ENCODE measurements at regions not wholly inside any gene's neighbourhood (a gene's known extent, or its start where the extent isn't known, plus 50 kb on each side); places are given as distances from the start of the nearest gene placed in this dataset.

DNA sequence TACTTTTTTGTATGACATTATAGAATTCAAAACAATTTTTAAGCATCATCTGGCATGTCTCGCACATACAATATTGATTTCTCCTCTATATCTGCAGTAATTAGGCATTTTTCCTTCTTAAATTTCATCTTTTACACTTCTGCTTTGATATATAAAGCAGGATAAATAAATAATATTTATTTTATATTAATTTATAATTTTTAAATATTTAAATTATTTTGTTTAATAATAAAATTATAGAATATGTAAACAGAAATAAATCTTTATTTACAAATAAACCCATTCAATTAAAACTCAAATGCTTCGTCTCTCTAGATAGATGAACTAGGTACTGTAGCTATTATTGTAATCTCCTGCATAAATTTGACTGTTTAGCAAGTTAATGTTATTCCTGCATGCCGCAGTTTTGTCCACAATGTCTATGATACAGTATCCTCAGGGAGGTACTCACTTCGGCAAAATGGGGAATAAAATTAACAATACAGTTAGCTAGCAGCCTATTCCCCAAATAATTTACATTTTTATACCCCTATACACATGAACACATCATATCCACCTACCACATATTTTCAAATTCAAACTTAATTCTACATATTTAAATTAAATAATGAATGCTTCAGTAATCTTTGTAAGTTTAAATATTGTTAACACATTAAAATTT is 473.6 kb upstream of the SLC10A2 start:
- DNase-seq (no peak), ATAC-seq (no peak)
- no peaks in the 10 kb centered on the region for H3K27me3 Mint-ChIP-seq
- H3K4me3 Mint-ChIP-seq: no peak overlapping the region
- peaks cover 19 to 24% of the 10 kb centered on the region in 2 donors for H3K9me3 Mint-ChIP-seq
- no peak overlapping the region for H3K27ac Mint-ChIP-seq
- no peaks in the 10 kb centered on the region for H3K4me1 Mint-ChIP-seq

DNA sequence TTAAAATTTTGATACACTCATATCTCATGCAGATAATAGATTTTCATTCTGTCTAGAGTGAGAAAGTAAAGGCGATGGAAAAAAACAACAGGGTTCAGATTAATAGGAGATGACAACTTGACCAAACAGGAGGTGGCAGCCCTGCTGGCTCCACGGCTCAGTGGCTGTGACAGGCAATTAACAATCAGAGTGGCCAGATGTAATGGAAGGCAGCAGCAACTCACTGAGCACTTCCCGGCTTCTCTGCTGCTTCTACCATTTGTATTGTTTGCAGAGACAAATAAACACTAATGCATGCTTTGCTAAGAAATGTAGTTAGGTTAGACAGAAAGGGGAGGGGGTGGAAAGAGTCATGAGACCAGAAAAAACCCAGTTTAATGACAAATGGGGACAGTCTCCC is 473.0 kb upstream of the SLC10A2 start:
- ATAC-seq: no peak
- no peak for DNase-seq
- H3K27me3 Mint-ChIP-seq: no peaks in the 10 kb centered on the region
- no peaks in the 10 kb centered on the region for H3K4me1 Mint-ChIP-seq
- H3K4me3 Mint-ChIP-seq: no peak overlapping the region
- peaks cover 15 to 18% of the 10 kb centered on the region in 2 donors for H3K9me3 Mint-ChIP-seq
- H3K27ac Mint-ChIP-seq: no peak overlapping the region

DNA sequence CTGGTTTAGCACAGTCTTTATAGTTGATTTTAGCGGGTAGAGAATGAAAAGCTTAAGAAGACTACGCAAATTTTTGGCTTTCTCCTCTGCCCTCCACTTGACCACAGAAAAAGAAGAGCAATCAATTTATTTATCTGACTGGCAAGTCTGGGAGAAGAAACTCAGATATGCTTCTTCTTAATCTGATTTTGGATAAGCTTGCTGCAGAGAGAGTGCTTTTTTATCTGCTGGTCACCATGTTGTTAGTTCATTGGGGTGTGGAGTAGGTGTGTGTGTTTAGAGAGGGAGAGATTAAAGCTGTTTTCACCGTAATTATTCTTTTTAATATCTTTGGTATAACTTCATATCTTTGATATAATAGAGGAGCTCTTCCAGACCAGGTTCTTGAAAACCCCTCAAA is 471.4 kb upstream of the SLC10A2 start:
- DNase-seq (no peak), ATAC-seq (no peak)
- Mint-ChIP-seq H3K27ac (no peak overlapping the region), H3K9me3 (peaks cover 3 to 12% of the 10 kb centered on the region in 2 donors), H3K4me1 (no peaks in the 10 kb centered on the region), H3K27me3 (no peaks in the 10 kb centered on the region), H3K4me3 (no peak overlapping the region)

DNA sequence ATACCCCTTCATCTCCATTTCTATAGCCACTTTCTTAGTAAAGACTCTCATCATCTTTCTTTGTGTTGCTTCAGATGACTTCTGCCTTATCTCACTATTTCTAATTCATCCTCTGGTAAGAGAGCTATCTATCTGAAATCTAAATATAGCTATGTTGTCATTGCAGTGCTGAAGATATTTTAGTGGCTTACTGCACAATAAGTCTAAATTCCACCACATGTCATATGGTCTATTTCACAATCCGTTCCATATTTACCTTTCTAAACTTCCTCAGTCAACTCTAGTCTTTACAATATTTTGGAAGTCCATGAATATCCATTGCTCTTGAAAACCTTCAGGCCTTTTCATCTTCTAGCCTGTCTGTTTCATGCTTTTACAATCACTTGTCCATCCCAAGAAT is 465.1 kb upstream of the SLC10A2 start:
- Mint-ChIP-seq H3K9me3 (peaks cover 0 to 5% of the 10 kb centered on the region in 2 donors), H3K27ac (no peak overlapping the region), H3K4me1 (no peaks in the 10 kb centered on the region), H3K27me3 (no peaks in the 10 kb centered on the region), H3K4me3 (no peak overlapping the region)
- DNase-seq (no peak), ATAC-seq (no peak)

DNA sequence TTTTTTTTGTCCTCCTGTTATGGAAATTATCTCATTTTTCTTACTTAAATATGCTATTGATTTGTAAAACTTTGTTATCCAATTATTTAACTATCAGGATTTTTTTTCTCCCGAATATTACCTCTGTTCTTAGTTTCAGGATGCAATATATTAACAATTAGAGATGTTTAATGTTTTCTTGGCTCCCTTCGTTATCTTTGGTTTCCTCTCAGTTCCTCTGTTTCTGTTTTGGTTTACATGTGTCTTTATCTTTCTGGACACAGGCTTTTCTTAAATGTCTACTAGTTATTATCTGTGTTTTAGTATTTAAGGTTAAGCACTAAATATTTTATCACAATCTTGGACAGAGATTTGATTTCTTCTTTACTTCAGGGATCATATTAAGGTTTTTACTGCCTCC is 462.2 kb upstream of the SLC10A2 start:
- ATAC-seq (no peak), DNase-seq (no peak)
- Mint-ChIP-seq H3K27ac (no peak overlapping the region), H3K4me3 (no peak overlapping the region), H3K4me1 (no peaks in the 10 kb centered on the region), H3K27me3 (no peaks in the 10 kb centered on the region), H3K9me3 (peaks cover 0 to 4% of the 10 kb centered on the region in 2 donors)

DNA sequence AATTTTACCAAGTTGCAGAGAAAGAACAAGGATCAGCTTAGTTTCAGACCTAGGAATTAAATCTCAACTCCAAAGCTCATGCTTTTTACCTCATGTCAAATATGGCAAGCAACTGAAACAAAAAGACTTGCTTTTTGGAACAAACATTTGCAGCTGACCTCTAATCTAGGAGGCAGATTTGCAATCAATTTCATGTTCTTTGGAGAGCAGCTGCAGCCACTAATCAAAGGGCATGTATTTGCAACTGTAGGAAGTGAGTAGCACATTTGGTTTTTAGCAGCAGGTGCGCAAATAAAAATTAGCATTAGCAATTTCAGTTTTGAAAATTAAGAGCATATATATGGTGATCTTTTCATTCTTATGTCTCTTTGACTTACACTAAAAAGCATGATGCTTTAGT is 459.3 kb upstream of the SLC10A2 start:
- DNase-seq: no peak
- no peak overlapping the region for H3K4me3 Mint-ChIP-seq
- no peak for ATAC-seq
- H3K9me3 Mint-ChIP-seq: no peaks in the 10 kb centered on the region
- no peaks in the 10 kb centered on the region for H3K4me1 Mint-ChIP-seq
- no peaks in the 10 kb centered on the region for H3K27me3 Mint-ChIP-seq
- H3K27ac Mint-ChIP-seq: no peak overlapping the region

DNA sequence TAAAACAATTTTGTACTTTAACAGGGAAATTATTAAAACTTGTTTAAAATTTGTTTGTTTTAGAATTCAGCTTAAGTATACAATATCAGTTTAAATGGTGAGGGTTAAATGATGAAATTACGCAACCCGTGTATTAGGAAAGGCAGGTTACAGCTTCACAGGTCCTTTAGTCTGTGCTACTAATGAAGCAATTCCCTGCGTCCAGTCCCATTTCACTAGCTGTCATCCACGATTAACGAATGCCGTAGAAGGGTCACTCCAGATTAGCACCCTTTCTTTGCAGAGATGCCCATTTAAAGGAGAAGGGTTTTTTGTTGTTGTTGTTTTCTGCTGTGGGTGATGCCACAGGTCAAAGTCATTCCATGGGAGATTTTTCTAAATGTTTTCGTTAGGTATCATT is 457.6 kb upstream of the SLC10A2 start:
- DNase-seq: no peak
- Mint-ChIP-seq H3K4me3 (no peak overlapping the region), H3K4me1 (no peaks in the 10 kb centered on the region), H3K9me3 (no peaks in the 10 kb centered on the region), H3K27me3 (no peaks in the 10 kb centered on the region), H3K27ac (no peak overlapping the region)
- no peak for ATAC-seq

DNA sequence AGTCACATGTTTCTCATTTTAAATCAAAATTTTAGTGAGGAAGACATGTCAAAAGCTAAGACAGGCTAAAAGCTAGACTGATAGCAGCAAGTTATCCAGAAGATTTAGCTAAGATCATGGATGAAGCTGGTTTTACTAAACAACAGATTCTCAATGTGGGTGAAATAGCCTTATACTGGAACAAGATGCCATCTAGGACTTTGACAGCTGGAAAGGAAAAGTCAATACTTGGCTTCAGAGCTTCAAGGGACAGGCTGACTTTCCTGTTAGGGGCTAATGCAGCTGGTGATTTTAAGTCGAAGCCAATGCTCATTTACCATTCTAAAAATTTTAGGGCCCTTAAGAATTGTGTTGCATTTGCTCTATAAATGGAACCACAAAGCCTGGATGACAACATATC is 455.3 kb upstream of the SLC10A2 start:
- no peak for ATAC-seq
- Mint-ChIP-seq H3K27ac (no peak overlapping the region), H3K4me3 (no peak overlapping the region), H3K4me1 (no peaks in the 10 kb centered on the region), H3K27me3 (no peaks in the 10 kb centered on the region), H3K9me3 (no peaks in the 10 kb centered on the region)
- DNase-seq: no peak

DNA sequence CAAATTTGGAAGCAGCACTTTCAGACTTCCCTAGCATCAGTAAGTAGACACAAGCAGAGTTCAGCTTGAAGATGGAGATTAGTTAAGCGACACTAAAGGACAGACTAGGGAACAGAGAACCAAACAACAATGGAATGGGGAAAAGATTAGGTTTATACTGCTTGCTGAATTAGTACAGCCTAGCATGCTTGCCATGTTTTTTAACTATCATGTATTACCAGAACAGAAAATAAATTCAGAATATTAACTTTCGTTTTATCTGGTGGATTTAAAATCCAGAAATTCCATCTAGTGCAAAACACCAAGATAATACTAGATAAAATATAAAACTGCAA is 451.5 kb upstream of the SLC10A2 start:
- H3K27me3 Mint-ChIP-seq: no peaks in the 10 kb centered on the region
- ATAC-seq (no peak), DNase-seq (no peak)
- H3K4me3 Mint-ChIP-seq: no peak overlapping the region
- H3K9me3 Mint-ChIP-seq: no peaks in the 10 kb centered on the region
- H3K27ac Mint-ChIP-seq: no peak overlapping the region
- no peaks in the 10 kb centered on the region for H3K4me1 Mint-ChIP-seq

DNA sequence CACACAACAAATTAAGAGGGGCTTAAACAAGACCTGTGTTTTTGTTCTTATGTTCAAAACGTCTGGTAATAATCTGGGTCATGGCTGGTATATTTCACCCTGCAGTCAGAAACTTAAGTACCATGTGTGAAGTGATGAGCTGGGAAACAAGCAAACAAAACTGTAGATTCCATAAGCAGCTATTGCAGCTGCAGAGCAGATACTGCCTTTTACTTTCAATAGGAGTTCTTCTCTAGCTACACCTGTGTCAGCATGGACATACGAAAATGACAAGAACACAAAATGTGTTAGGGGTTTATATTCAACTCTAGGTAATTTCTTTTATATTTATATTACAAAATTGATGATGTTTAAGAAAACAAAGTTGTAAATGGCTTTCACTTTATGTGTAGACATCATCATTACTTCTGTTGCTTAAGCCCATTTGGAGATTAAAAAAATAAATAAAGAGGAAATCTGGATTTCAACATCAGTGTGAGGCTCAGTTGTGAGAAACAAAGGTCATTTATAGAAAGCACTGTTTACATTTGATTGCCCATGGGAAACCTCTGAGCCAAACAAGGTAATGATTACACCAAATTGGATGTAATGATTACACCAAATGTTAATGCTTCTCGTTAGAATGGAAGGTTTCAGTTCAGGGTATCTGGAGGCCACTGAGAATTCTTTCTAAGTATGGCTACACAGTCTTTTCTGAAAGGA is 451.0 kb upstream of the SLC10A2 start:
- no peak overlapping the region for H3K27ac Mint-ChIP-seq
- ATAC-seq (no peak), DNase-seq (no peak)
- no peaks in the 10 kb centered on the region for H3K9me3 Mint-ChIP-seq
- H3K4me3 Mint-ChIP-seq: no peak overlapping the region
- H3K27me3 Mint-ChIP-seq: no peaks in the 10 kb centered on the region
- no peaks in the 10 kb centered on the region for H3K4me1 Mint-ChIP-seq

DNA sequence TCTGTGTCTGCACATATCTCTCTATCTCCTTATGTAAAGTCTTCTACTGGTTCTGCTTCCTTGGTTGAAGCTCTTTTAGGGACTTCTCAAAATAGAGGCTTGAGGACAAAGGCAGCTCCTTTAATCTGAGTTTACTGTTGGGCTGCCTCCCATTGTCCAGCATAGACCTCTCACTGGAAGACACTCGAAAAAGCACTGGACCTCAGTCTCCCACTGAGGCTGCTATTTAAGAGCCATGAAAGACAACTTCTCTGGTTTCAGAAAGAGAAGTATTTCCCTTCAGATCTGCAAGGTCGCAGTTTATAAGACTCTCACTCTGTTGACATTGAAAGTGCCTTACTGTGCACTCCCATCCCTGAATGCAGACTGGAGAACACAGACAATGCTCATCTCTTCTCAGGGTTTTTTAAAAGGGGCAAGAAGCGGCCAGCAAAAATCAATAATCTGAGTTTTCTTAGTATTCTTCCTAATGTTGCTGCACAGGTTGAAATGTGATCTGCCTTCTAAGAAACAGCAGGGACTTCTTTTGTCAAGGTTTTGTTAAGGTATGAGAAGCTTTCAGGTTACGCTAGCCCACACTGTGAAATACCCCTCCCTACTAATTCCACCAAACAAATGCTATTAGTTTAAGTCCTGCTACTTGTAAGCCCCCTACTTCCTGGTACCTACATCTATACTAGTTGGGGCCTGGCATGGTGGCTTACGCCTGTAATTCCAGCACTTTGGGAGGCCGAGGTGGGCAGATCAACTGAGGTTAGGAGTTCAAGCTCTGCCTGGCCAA is 450.0 kb upstream of the SLC10A2 start:
- no peaks in the 10 kb centered on the region for H3K9me3 Mint-ChIP-seq
- ATAC-seq: no peak
- no peaks in the 10 kb centered on the region for H3K27me3 Mint-ChIP-seq
- no peak overlapping the region for H3K4me3 Mint-ChIP-seq
- no peaks in the 10 kb centered on the region for H3K4me1 Mint-ChIP-seq
- DNase-seq: no peak
- no peak overlapping the region for H3K27ac Mint-ChIP-seq

DNA sequence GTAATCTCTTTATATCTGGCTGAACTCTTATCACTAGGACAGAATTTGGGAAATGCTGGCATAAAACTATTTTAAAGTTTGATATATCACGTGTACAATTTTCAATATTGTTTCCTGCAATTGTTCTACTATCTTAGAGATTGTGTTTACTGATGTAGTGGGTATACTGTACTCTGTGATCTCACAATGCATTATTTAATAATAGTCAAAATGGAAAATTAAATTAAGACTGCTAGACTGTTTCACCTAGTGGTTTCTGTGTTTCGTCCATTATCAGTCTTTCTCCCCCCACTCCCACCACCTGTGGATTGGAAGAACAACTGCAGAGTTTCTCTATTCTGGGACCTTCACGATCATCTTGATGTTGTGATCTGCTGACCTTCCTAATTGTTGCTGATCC is 449.2 kb upstream of the SLC10A2 start:
- Mint-ChIP-seq H3K27me3 (no peaks in the 10 kb centered on the region), H3K27ac (no peak overlapping the region), H3K4me1 (no peaks in the 10 kb centered on the region), H3K4me3 (no peak overlapping the region), H3K9me3 (no peaks in the 10 kb centered on the region)
- ATAC-seq (no peak), DNase-seq (no peak)

DNA sequence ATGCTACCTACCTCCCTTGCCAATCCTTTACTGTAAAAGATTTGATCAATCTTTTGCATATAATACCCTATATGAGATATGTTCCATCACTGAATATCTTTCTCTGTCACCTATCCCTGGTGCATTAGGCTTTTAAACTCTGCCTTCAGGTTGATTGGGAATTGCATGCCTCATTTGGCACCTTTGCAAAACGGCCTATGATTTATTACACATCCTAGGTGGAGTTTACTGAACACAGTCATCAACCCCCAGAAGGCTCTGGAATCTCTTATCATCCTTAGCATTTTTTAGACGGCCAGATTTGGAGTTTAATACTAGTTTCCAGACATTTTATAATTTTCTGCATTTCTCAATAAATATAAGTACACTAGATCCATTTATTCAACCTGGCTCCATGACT is 448.4 kb upstream of the SLC10A2 start:
- no peaks in the 10 kb centered on the region for H3K9me3 Mint-ChIP-seq
- no peaks in the 10 kb centered on the region for H3K27me3 Mint-ChIP-seq
- no peak overlapping the region for H3K4me3 Mint-ChIP-seq
- no peak for ATAC-seq
- H3K27ac Mint-ChIP-seq: no peak overlapping the region
- no peak for DNase-seq
- no peaks in the 10 kb centered on the region for H3K4me1 Mint-ChIP-seq

DNA sequence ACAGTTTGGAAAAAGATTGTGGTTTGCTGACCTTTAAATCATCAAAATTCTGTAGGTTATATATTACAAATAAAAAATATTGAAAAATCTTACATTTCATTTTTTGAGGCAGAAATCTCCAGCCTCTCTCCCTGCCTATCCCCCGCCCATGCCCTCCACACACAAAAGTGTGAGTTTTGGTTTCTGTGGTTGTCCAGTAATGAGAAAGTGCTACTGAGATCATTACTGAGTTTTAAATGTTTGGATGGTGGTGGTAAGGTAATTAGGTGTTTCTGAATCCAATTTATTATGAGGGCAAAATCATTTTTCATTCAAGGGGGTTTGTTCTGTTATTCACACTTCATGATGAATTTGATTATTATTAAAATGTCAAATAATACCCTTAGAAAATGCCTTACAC is 448.0 kb upstream of the SLC10A2 start:
- ATAC-seq: no peak
- H3K27me3 Mint-ChIP-seq: no peaks in the 10 kb centered on the region
- DNase-seq: no peak
- H3K27ac Mint-ChIP-seq: no peak overlapping the region
- no peaks in the 10 kb centered on the region for H3K9me3 Mint-ChIP-seq
- no peaks in the 10 kb centered on the region for H3K4me1 Mint-ChIP-seq
- H3K4me3 Mint-ChIP-seq: no peak overlapping the region

DNA sequence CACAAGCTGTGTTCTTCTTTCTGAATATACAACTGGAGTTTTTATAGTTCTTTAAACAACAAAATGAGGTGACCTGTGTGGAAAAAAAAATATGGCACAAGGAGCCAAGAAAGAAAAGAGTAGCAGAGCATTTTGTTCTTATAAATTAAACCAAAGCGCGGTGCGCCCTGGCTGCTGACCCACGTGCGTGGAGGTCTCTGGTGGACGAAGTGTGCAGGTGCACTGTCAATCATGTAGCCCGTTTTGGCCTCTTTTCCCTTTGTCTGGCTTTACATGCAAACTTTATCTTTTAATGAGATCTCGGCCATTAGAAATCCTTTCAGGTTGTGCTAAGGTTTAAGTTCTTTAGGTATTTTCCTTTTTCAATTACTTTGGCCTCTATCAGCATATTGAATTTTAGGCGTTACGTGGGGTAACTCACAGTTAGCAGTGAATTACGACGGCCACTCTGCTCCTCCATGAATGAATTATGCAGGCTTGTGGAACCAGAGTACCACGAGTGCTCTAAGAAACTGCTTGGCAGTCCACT is 443.9 kb upstream of the SLC10A2 start:
- Mint-ChIP-seq H3K27ac (no peak overlapping the region), H3K4me3 (no peak overlapping the region), H3K27me3 (no peaks in the 10 kb centered on the region), H3K4me1 (no peaks in the 10 kb centered on the region), H3K9me3 (peaks cover 7 to 9% of the 10 kb centered on the region in 2 donors)
- DNase-seq (no peak), ATAC-seq (no peak)

DNA sequence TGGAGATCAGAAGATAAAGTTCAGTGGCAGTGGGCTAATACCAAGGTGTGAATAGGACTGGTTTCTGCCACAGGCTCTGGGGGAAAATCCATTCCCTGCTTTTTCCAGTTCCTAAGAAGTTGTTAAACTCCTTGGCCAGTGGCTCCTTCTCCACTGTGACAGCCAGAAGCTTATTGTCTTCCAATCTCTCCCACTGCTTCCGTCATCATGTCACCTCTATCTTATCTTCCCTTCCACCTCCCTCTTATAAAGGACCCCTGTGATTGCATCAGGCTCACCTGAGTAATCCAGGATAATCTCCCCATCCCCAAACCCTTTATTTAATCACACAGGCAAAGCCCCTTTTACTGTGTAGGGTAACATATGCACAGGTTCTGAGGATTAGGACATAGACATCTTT is 431.2 kb upstream of the SLC10A2 start:
- no peak overlapping the region for H3K27ac Mint-ChIP-seq

More for the DNA sequence above, 431.2 kb upstream of the SLC10A2 start:
- DNase-seq: no peak
- Mint-ChIP-seq H3K4me3 (no peak overlapping the region), H3K27me3 (no peaks in the 10 kb centered on the region), H3K9me3 (peaks cover 0 to 10% of the 10 kb centered on the region in 2 donors), H3K4me1 (no peaks in the 10 kb centered on the region)
- ATAC-seq: no peak

All from stimulated activated naive CD8-positive, alpha-beta T cell treated with anti-CD3 and anti-CD28 coated beads, Interleukin-15, amount 100 ng/mL, for 72 hours (primary cell).